ENCODE measurements at regions not wholly inside any gene's neighbourhood (a gene's known extent, or its start where the extent isn't known, plus 50 kb on each side); places are given as distances from the start of the nearest gene placed in this dataset.

DNA sequence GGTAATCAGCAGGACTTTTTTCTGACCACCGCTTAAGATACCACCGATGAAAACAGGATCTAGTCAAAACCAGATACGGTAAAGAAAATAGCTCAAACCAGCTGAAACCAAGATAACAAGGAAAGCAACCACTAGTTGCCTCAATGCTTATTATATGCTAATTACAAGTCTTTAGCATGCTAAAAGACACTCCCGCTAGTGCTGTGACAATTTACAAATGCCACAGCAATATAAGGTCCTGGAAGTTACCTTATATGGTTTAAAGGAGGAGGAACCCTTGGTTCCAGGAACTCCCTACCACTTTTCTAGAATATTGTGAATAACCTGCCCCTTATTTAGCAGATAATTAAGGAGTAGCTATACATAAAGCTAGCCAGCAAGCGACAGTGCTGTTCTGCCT, 976.4 kb upstream of the SEL1L start:
- DNase-seq (ENCODE audit: low spot score) (no peak), ATAC-seq (no peak)

- DNase-seq (ENCODE audit: low spot score), result no peak
- ATAC-seq, result no peak
Measured at GRCh38 chr14:82511399-82511798, 977.7 kb upstream of the SEL1L start.

- ATAC-seq (no peak), DNase-seq (ENCODE audit: low spot score) (no peak)
Measured at GRCh38 chr14:82520765-82521164, 987.1 kb upstream of the SEL1L start.

DNA sequence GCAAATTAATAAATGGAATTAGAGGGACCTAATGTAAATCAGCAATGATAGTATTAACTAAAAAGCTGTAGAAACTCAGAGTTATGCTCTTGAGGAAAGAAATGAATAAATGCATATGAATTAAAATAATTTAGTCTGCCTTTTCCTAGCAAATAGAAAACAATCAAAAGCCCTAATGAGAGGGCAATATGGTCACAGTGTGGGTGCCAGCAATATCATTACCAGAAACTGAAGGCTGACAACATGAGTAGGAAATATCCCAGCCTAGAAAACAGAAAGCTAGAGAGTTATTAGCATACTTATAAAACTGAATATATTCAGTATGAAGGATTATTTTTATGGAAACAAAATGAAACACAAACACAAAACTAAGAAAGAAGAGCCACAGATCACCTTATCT, 987.5 kb upstream of the SEL1L start:
- ATAC-seq (no peak), DNase-seq (ENCODE audit: low spot score) (no peak)

GRCh38 chr14:82528016-82528415, 994.4 kb upstream of the SEL1L start:
- ATAC-seq, result no peak
- DNase-seq (ENCODE audit: low spot score), result no peak

- DNase-seq (ENCODE audit: low spot score), result no peak
- ATAC-seq, result no peak
Measured at GRCh38 chr14:82533351-82533750, 999.7 kb upstream of the SEL1L start.

GRCh38 chr14:82536566-82536965, 1002.9 kb upstream of the SEL1L start:
- no peak for ATAC-seq
- no peak for DNase-seq (ENCODE audit: low spot score)

GRCh38 chr14:82537831-82538230, 1004.2 kb upstream of the SEL1L start:
- no peak for ATAC-seq
- no peak for DNase-seq (ENCODE audit: low spot score)

DNA sequence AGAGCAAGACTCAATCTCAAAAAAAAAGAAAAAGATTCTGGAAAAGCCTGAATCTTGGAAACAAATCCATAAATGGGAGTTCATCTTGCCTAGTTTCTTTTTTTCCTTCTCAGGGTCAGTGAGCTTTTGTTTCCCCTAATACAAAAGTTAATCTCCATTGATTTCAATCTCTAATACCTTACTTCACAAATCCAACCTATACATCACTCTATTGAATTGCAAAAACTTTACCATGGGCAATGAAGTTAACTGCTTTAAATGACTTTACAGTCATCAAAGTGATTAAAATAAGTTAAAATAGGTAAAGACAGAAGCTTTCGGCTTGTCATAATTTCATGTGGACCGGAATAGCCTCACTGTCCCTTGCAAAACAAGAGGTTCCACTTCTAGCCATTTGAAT, 1012.7 kb upstream of the SEL1L start:
- ATAC-seq (no peak), DNase-seq (ENCODE audit: low spot score) (no peak)

- no peak for DNase-seq (ENCODE audit: low spot score)
- no peak for ATAC-seq
Measured at GRCh38 chr14:82549306-82549990, 1015.8 kb upstream of the SEL1L start.

DNA sequence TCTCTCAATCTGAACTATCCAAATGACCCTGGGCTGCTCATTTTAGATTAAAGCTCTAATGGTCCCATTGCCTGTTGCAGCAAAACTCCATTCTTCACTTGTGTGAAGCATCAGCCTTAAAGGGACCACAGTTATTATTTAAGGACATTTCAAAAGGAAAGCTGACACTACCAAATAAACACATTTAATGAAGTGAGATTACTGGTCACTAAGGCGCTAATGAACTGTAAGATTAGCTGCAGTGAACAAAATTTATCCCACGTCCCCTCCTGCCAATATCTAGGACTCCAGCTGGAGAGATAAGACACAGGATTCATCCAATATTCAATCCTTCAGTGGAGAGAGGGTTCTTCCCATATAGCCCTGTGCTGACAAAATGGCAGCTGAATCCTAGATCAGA, 1029.2 kb upstream of the SEL1L start:
- DNase-seq (ENCODE audit: low spot score), result no peak
- ATAC-seq, result no peak

DNA sequence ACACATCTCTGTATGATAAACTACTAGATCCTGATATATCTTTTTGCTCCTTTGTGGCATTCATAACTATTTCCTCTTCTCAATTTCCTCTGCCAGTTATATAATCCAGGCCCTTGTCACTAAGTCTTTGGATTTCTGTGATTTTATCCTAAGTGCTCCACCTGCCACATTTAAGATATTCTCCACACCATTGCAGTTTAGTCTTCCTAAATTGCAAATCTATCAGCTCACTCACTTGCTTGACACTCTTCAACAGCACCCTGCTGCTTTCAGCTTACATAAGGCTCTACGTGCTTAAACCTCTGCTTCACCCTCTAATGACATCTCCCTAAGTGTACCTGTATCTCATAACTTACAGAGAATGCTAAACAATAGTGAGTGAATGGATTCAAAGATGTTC, 1032.2 kb upstream of the SEL1L start:
- no peak for ATAC-seq
- no peak for DNase-seq (ENCODE audit: low spot score)

DNA sequence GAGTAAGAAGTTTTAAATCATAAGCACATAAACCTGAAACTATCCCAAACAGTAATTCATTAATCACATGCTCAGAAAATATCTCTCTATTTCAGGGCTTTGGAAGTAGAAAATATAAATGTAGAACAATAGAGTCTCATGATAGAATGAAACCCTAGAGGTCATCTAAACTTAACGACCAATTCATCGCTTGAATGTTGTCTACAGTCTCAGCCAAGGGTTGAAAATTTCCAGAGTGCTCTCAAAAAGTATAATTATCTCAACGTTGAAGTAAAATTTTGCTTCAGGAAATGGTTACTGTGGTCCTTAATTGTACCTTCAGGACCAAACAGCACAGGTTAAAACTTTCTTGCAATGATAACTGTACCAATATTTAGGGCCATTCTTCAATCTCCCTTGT, 1053.6 kb upstream of the SEL1L start:
- DNase-seq (ENCODE audit: low spot score) (no peak), ATAC-seq (no peak)

DNA sequence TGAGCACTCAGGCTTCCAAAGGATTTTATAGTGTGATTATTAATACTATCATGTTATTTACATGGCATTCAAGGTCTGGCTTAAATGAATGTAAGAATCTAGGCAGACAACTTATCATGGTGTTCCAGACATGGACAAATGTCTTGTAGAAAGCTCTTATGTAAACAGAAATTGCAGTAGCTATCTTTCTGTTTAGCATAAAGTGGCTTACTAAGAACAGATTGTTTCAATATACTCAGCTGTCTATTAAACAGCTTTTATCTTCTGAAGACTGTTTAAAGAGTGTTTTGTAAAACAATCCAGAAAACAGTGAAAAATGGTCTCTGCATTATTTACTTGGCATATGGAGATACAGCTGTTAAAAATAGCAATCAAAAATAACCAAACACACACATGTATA, 1061.8 kb upstream of the SEL1L start:
- ATAC-seq, result no peak
- DNase-seq (ENCODE audit: low spot score), result no peak

DNA sequence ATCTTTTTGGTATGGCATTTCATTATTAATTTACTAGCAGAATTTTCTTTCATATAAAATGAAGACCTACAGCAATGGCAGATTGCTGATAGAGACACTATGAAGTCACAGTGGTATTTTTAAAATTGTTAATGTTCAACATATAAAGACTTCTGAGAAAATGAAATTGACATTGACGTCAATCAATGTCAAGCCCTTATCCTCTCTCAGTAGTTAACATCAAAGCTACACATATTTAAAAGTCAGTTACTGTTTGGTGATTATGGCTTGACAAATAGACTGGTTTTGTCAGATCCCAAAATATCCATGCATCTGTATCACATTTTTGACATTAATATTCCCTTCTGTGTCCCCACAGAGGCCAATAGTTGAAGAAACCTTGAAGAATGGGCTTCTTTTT, 1069.1 kb upstream of the SEL1L start:
- DNase-seq (ENCODE audit: low spot score), result no peak
- no peak for ATAC-seq

- DNase-seq (ENCODE audit: low spot score) (no peak), ATAC-seq (no peak)
Measured at GRCh38 chr14:82604819-82605218, 1071.2 kb upstream of the SEL1L start.

DNA sequence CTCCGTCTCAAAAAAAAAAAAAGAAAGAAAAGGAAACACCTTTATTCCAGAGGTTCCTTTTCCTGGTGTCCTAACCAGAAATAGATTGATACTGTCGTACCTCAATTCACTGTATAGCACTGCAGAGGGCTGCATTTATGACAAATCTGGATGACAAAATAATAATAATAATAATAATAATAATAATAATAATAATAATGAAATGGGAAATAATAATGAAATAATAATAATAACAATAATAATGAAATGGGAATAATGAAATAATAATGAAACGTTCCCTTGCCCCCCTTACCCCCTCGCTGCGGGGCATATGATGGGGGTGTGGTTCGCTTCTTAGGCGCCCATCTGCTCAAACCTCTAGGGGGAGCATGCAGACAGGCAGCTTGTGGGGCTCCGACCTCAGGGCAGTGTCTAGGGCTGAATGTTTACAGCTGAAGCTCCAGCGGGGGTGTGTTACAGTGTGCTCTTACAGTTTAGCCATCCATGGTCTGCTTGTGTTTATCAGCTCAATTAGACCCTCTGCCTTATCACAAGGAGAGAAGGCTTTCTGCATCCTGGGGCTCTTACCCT, 1088.3 kb upstream of the SEL1L start:
- DNase-seq (ENCODE audit: low spot score) (no peak), ATAC-seq (no peak)

DNA sequence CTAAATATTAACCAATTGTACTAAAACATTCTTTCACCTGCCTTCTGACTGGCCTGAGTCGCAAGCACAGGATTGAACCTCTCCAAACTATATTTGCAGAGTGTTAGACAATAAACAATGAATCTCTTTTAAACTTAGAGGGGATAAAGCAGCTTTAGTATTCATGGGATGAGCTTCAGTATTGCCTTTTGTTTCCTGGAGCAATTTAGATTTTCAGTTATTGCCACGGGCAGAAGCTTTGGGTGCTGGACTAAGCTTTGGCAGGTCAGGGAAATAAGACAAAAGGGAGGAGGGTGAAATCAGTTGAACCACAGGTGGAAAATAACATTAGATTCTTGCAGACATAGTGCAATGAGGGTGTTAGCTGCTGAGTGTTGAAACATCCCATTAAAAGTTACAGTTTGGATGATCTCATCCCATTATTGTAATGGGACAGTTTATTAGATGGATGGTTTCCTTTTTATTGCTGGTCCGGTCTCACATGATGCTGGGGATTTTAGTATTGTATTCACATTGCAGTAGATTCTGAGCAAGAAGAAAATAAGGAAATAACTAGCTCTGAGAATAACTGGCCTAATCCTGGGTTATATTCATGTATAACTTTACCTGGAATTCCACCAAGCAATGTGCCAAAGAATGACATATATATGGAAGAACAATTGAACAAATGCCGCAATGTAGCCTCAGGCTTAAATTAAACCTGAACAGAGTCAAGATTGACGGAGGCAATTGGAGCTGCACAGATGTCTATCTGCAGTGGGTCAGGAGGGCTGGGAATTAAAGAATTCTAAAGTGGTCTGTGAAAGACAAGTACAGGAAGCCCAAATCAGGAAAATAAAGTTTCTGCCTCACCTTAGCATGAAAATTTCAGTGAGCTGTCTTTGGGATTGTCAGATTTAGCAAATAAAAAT, 1092.8 kb upstream of the SEL1L start:
- ATAC-seq (no peak), DNase-seq (ENCODE audit: low spot score) (no peak)

DNA sequence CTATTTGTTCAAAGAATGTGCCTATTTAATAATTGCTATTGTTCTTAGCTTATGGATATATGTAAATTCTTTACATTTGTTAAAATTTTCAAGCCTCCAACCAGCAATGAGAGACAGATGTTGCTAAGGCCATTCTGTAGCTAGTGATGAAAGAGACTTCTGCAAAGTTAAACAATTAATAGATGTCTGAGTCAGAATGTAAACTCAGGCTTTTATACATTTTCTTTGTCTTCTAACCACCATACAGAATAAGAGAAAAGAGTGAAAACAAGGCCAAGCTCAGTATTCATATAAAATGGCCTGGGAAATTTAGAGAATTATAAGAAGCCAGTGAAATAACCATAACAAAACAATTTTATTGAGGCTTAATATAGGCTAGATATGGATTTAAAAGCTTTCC, 1102.3 kb upstream of the SEL1L start:
- ATAC-seq (no peak), DNase-seq (ENCODE audit: low spot score) (no peak)

- ATAC-seq (no peak), DNase-seq (ENCODE audit: low spot score) (no peak)
Measured at GRCh38 chr14:82636426-82636825, 1102.8 kb upstream of the SEL1L start.

DNA sequence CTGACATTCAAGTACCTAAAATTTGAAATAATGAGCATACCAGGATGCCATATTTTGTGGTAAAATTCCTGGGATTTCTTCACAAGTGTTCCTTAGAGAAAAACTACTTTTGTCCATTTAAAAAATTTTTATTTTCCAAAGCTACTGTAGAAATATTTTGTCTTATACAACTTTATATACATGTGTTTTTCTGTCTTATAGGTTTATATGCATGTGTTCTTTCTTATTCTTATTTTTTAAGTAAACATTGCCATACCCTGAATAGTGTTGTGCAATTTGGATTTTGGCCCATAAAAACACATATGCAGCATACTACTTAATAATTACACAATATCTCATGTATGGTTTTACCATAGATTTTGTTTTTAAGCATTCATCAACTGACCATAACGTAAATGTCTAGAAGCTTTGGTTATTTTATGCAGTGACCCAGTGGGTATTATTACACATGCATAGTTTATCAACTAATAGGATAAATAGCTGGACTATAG, 1107.4 kb upstream of the SEL1L start:
- ATAC-seq, result no peak
- DNase-seq (ENCODE audit: low spot score), result no peak

- no peak for ATAC-seq
- DNase-seq (ENCODE audit: low spot score), result no peak
Measured at GRCh38 chr14:82642425-82642824, 1108.8 kb upstream of the SEL1L start.
